Umbilical cord (tissue), 1 donor: ENCODE measurements at regions not wholly inside any gene's neighbourhood (a gene's known extent, or its start where the extent isn't known, plus 50 kb on each side); places are given as distances from the start of the nearest gene placed in this dataset.

Source experiments
- DNase-seq: peaks from one replicate; pipeline ENCODE4 v3.0.0-alpha.2; 2015; ENCODE audit warnings: low spot score

DNA sequence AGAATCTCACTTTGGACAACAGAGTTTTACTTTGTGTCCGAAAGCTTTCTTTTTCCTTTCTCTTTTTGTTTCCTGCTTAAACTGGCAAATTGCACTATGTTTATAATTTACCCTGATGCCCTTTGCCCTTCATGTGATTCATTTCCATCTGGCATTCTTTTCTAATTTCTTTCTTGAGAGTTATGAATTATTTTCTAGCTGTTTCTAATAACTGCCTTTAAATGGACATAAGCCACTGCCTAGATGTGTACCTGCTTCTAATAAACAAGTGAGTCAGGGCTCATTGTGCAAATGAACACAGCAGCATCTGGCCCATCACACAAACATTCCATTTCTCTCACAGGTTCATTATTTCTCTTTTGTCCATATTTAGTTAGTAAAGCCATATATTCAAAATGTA lies 242.3 kb upstream of the GPRIN3 start:
- no peak for DNase-seq

GRCh38 chr4:89545315-89545714 lies 237.7 kb upstream of the GPRIN3 start:
- no peak for DNase-seq

DNA sequence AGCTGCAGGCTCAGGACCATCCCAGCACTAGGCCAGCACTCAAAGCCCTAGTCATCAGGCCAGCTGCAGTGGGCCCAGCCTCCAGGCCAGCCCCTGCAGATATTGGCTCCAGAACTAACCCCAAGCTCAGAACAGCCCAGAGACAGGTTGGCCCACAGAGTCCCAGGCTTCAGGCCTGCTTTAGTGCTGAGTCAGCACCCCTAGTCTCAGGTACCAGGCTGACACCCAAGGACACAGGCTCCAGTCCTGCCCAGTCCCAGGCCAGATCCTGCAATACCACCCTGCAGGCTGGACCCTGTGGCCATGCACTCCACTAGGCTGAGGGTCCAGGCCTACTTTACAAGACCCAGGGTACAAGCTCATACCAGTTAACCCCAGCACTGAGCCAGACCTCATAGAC lies 234.4 kb upstream of the GPRIN3 start:
- no peak for DNase-seq

DNA sequence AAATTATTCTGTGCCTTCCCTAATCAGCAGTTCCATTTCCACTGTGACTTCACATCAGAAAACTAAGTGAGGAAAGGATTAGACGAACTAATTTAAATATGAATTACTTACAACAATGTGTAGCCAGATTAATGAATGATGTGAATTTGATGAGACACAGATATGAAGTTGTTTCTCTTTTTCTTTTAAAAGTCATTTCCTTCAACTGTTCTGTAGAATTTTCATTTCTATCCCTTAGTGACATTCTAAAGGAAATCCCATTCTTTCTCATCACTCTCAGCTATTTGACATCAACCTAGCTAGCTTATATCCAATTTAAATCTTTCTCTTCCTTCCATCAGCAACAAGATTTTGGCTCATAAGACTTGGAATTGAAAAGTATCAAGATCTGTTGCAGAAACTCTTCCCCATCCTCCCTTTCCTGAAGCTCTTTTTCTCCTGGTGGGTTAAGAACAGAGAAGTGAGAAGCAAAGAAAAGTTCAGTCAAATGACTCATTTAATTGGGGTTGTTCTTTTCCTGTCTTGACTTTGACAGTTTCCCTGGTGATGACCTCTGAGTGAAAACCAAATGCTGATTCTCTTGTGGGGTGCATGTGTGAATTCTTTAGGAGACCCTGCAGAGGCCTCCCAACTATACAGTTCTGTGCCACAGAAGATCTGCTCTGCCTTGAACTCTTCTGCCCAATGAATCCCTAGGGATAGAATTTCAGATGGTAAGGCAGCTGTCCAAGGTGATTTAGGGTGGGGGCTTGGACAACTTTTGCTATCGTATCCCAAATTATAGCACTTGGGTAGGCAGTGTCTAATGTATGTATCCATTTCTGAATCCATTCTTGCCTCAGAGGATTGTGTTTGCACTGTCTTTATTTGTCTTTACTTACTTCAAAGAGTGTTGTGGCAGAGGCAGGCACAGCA lies 232.5 kb upstream of the GPRIN3 start:
- no peak for DNase-seq

- peak; percentile 7 for DNase-seq
These were observed 231.8 kb upstream of the GPRIN3 start for GRCh38 chr4:89539374-89539773.

GRCh38 chr4:89538886-89539285 lies 231.3 kb upstream of the GPRIN3 start:
- no peak for DNase-seq

GRCh38 chr4:89538171-89538570 lies 230.6 kb upstream of the GPRIN3 start:
- DNase-seq = no peak

GRCh38 chr4:89537281-89537680 lies 229.7 kb upstream of the GPRIN3 start:
- no peak for DNase-seq

DNA sequence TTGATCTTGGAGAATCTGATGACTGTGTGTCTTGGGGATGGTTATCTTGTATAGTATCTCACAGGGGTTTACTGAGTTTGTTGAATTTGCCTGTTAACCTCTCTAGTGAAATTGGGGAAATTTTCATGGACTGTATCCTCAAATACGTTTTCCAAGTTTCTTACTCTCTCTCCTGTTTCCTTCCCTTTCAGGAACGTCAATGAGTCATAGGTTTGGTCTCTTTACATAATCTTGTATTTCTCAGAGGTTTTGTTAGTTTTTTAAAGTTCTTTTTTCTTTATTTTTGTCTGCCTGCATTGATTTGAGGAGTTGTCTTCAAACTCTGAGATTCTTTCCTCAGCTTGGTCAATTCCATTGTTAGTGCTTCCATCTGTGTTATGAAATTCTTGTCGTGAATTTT lies 227.7 kb upstream of the GPRIN3 start:
- no peak for DNase-seq

- DNase-seq = no peak
These were observed 226.8 kb upstream of the GPRIN3 start for GRCh38 chr4:89534356-89534755.

DNA sequence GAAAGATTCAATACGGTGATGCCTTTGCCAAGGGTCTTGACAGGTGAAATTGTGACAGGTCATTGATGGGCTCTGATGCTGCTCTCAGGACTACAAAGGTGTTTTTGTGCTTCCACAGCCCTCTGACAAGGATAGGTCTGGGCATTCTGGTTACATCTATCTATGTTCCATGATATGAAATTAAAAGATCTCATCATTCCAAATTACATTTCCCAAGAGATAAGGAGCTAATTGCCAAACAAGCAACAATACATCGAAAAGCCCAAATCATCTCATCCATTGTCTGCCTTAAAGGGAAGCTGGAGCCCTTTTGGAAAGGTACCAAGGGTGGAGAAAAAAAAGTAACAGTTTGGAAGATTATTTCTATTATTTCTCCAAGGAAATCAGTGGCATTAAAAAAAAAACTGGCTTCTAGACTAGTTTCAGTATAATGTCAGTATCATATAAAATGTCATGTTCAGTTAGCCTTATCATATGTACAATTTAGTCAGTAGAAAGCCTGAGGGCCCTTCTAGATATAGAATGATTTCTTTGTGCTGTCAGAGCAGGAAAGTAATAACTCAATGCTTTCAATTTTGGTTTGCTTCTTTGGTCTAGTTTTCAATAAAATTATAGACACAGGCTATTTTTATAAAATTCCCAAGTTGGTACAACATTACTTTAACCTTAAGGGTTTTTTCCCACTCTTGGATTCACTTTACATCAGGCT lies 224.5 kb upstream of the GPRIN3 start:
- no peak for DNase-seq

GRCh38 chr4:89528526-89529133 lies 221.0 kb upstream of the GPRIN3 start:
- DNase-seq = no peak

DNA sequence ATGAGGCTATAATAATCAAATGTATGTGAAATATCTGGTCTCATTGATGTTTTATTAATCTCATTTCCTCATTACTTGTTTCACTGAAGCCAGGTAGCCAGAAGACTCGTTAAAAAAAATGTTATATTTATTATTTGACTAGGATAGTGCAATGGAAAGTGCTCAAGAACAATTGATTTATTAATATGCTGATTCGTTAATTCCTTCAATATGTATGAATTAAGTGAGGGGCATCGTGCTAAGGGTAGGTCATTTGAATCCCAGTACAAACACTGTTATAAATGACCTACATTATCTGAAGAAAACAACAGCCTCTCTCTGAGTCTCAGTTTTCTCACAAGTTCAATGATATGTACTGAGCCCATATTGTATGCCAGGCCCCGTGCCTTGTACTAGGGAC lies 214.2 kb upstream of the GPRIN3 start:
- DNase-seq = no peak

GRCh38 chr4:89519771-89520320 lies 212.2 kb upstream of the GPRIN3 start:
- no peak for DNase-seq

DNA sequence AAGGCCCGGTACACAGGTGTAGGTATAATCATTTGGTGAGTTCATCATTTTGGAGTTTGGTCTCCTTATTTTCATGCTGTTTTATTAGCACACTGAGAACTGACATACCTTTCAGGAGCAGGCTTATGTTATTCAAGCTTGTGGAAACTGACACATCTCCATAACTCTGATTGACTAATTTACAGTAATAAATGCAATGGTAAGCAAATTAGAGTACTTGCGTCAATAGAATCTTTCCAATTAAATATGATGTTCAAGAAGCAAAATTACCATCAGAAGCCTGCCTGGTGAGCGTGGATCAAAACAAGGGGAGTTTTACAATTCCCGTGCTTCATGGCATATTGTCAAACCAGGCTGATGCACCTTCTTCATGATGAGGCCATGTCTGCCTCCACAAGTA lies 210.7 kb upstream of the GPRIN3 start:
- no peak for DNase-seq

- DNase-seq = no peak
These were observed 207.2 kb upstream of the GPRIN3 start for GRCh38 chr4:89514811-89515210.

GRCh38 chr4:89511776-89512175 lies 204.2 kb upstream of the GPRIN3 start:
- DNase-seq = no peak

DNA sequence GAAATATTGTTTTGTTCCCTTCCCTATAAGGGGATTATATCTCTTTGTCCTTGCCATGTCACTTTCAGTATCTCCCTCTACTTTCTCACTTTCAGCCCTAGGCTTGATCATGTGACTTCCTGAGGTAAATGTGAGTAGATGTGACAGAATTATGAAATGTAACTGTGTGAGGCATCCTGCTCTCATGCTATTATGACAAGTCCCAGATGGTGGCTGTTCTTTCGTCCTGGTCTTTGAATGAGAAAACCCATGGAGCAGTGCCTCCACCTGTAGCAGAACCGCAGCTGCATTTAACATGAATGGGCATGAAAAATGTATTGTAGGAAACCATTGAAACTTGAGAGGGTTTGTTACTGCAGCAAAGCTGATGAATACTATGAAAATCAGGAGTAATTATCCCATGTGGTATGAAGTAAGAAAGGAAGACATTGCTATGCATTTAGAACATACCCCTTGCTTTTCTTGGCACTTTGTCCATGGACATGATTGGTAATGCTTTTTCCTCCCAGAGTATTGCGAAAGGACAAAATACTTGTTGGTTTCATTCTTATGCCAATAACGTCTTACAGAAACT lies 202.2 kb upstream of the GPRIN3 start:
- no peak for DNase-seq

- DNase-seq = no peak
These were observed 199.4 kb upstream of the GPRIN3 start for GRCh38 chr4:89506866-89507491.

- DNase-seq = no peak
These were observed 195.0 kb upstream of the GPRIN3 start for GRCh38 chr4:89502581-89502980.

DNA sequence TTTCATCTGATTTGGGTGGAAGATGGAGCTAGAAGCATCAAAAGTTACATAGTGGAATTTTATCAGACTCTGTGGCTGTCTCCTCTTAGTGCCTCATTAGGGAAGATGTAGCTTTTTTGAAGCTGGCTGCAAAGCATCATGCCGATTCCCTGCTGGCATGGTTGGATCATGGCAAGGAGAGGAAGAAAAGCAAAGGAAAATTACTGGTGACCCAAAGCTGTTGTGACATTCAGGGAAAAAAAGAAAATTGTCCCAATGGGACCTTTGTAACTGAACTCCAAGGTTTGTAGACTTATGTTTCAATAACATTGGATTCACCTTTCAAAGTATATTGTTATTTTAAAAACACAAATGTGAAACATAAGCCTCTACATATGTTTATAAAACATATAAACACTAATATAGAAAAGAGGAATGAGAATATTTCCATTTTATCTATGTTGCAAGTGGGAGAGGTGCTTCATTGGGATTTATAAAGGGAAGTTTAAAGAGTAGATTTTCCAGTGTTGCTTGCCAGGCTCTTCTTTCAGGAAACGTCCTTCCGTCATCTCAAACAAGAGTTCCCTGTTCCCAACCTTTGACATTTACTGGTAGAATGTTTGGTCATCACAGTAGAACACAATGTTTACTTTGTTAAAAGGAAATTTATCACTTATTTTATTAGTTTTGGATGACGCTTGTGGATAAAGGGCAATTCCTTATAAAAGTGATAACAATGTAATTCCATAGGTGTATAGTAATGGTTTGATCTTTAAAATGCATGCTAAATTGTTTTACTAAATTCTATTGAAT lies 190.1 kb upstream of the GPRIN3 start:
- DNase-seq = no peak
